LHCN-M2 (cell line): ENCODE measurements at regions not wholly inside any gene's neighbourhood (a gene's known extent, or its start where the extent isn't known, plus 50 kb on each side); places are given as distances from the start of the nearest gene placed in this dataset.

ENCODE experiments used
- DNase-seq: peaks from one replicate; pipeline ENCODE4 v3.0.0-alpha.2; 2012; ENCODE audit warnings: low read depth

DNA sequence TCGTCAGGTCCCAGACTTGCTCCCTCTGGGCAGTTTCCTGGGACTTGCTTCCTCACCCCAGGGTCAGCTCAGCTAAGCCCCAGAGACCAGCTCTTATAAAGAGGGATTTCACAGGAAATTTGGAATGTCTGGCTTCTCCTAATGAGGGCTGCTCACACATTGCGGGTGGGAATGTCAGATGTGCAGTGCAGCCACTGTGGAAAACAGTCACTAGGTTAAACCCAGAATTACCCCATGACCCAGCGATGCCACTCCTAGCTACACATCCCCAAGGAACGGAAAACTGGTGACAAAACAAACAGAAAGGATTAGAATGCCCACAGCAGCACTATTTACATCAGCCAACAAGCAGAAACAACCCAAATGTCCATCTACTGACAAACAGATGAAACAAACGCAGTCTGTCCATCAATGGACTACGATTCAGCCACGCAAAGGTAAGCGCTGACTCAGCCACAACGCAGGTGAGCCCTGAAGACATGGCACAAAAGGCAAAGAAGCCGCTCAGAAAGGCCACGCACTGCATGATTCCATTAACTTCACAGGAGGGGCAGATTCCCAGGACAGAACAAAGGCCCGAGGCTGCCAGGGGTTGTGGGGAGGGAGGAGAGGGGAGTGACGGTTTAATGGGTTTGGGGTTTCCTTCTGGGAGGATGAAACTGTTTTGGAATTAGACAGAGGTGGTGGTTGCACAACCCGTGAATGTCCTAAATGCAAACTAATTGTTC lies 63.0 kb downstream of the NCOR2 start:
- no peak for DNase-seq

- DNase-seq: no peak
Observed at GRCh38 chr12:124503305-124503704, 64.1 kb downstream of the NCOR2 start.

- no peak for DNase-seq
Observed at GRCh38 chr12:124502379-124502778, 65.0 kb downstream of the NCOR2 start.

DNA sequence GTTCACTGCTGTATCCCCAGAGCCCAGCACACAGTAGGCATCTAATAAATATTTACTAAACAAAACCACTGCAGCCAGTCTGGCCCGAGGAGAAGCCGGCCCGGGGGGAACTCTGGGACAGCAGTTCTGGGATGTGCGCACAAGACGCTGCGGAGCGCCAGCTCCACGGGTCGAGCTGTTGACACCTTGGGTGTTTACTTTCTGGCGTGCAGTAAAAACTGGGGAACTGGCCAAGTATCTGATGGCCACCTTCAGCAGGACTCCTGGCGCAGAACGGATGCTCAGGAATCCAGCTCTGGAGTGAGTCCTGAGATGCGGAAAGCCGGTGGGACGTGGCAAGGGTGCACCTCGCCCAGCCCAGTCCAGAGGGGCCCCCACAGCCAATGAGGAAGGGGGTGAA lies 65.6 kb downstream of the NCOR2 start:
- no peak for DNase-seq

DNA sequence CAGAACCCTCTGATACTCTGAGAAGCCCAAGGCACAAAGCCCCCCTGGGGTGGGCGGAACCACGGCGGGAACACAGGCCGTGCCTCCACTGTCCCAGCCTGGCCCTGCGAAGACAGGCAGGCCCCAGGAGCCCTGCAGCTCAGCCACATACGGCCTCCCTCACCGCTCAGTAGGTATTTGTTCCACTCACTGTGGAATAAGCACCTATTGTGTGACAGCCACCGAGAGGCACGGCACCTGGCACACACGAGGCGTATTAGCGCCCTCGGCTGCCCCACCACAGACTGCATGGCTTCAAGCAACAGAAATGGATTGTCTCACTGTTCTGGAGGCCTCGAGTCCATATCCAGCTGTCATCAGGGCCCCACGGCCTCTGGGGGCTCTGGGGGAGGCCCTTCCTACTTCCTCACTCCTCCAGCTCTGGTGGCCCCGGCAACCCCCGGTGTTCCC lies 66.3 kb downstream of the NCOR2 start:
- DNase-seq: no peak

DNA sequence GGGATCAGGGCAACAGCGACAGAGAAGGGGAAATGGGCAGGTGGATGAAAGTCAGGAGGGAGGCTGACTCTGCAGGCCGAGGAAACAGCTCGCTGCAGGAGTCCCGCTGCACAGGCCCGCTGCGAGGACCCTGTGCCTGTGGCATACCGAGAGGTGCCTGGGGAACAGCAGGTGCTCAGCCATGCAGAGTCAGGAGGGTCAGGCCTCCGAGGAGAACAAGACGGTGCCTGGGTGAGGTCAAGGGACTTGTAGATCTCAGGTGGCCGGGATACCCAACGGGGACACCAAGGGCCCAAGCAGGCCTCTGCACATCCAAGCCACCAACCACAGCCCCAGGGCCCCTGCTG lies 67.5 kb downstream of the NCOR2 start:
- DNase-seq: no peak

DNA sequence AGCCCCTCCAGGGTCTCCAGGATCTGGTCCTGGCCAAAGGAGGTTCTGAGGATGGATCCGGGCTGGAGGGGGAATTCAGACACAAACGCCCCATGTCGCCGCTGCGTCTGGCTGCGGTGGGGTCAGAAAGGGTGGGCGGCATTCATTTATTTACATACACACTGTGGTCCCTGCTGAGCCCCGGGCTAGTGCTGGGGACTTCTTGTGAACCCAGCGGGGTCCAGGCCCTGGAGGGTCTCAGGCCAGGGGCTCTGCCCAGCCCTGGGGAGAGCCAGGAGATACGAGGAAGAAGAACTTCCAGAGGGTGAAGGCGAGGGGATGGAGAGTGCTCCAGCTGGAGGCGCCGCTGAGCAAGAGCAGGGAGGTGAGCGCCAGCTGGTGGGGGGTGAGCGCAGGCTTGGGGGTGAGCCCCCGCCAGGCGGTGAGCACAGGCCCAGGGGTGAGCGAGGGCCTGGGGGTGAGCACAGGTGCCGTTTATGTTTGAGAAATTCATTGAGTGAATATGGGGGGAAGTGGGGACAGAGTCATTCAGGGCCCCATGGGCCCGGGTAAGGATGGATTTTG lies 68.1 kb downstream of the NCOR2 start:
- no peak for DNase-seq

GRCh38 chr12:124498275-124499189 lies 68.9 kb downstream of the NCOR2 start:
- peak; percentile 74 for DNase-seq

DNA sequence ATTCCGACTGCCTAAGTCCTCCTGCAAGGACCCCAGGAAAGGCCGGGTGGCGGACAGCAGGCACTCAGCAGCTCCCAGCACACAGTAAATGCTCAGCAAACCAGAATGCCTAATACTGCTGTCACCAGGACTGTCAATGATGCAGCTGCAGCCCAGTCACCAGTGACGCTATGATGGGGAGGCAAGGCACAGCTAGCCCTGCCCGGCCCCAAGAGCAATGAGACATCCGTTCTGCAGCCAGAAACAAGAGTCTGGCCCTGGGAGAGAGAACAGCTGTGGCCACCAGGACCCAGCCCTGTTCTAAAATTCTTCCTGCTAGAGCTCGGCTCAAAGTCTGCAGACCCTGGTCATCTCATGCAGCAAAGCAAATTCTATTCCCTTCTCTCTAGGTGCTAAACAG lies 69.8 kb downstream of the NCOR2 start:
- peak; percentile 97 for DNase-seq

DNA sequence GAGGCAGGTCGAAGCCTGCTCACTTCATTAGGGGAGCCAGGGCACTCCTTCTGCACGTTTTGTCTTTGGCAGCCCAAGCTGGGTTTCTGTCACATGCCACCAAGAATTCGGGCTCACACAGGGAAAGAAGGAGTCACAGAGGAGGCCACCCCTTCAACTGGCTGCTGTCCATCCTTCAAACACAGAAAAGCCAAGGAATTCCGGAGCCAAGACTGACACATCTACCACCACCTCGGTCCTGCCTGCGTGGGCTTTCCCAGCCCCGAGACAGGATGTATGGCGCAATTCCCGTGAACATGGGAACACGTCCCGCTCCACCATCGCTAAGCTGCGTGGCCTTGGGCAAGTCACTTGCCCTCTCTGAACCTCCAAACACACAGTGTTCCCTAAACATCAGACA lies 70.4 kb downstream of the NCOR2 start:
- DNase-seq: peak; percentile 51

DNA sequence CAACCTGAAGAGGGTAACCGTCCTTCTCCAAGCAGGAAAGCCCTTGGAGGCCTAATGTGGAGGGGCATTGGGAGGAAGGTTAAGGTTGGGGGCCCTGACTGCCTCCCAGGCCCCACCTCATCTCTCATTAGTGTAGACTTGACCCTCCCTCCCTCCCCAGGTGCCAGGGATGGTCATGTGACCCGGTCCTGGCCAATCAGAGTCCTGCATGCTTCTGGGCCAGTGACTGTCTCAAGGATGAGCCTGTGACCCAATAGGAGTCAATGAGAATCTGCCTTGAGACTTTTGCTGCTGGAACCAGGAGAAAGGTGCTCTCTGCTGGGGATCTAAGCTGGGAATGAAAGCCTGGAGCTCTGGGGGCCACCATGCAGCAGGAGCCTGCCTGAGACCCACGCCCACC lies 70.8 kb downstream of the NCOR2 start:
- DNase-seq: no peak

DNA sequence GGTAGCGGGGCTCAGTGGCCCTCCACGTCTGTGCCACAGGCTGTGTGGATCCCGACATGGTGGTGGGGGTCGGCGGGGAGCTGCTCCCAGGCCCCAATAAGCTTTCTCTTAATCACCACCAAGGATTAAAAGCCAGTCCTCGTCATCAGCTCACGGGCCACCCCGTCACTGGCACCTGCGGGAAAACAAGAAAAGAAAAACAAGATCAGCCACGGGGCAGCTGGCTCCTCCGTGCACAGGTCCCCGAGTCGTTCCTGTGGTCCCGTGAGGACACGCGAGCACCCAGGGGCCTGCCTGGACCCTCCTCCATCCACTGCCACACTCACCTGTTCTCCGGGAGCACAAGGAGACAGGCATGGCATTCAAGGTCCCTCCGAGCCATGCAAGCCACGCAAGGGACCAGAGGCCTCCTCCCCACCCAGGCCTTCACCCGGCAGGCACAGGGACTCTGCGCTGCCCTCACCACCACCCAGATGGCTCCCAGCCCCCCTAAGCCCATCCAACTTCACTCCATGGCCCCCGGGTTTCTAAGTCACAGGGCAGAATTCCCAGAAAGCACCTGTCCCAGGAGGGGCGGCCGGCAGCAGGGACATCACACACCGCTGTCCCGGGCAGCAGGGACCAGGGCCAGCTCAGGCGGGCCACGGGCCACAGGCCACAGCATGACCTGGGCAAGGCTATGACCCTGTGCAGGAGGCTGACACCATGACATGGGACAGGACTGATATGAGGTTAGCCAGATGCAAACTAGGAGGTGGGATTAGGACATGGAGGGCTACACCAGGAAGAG lies 72.0 kb downstream of the NCOR2 start:
- no peak for DNase-seq

- no peak for DNase-seq
Observed at GRCh38 chr12:124494751-124495129, 72.7 kb downstream of the NCOR2 start.

- no peak for DNase-seq
Observed at GRCh38 chr12:124493809-124494750, 73.3 kb downstream of the NCOR2 start.

DNA sequence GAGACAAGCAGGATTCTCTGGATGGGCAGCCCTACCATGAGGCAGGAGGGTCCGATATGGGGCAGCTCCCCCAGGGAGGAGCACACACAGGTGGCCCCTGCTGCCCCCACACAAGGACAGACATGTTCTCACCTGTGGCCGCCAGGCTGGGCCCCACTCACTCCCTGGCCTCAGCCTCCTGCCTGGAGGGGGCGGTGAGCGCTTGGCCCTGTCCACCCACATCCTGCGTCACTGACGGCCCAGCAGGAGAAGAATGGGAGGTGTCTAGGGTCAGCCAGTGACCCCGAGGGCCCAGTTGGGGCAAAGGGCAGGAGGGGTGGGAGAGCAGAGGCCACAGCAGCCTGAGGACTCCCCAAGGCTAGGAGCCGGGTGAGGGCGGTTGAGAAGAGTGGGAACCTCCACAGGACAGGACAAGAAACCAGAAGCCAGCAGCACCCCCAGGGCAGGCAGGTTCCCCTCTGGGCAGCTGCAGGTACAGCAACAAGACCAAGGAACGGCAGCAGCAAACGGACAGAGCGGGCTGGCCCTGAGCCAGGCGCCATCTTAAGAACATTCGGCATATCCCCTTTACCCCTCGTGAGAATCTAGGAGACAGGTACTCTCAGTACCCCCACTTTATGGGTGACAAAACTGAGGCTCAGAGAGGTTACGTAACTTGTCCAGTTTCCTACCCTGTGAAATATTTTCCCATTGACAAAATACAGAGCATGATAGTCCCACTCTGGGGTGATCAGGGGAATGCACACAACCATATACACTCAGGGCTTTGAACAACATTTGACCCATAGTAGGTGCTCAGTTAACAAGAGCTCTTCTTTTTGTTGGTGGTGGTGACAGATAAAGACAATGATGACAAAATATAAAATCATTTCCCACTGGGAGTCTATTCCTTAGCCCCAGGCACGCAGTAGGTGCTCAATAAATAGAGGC lies 74.3 kb downstream of the NCOR2 start:
- DNase-seq: no peak

DNA sequence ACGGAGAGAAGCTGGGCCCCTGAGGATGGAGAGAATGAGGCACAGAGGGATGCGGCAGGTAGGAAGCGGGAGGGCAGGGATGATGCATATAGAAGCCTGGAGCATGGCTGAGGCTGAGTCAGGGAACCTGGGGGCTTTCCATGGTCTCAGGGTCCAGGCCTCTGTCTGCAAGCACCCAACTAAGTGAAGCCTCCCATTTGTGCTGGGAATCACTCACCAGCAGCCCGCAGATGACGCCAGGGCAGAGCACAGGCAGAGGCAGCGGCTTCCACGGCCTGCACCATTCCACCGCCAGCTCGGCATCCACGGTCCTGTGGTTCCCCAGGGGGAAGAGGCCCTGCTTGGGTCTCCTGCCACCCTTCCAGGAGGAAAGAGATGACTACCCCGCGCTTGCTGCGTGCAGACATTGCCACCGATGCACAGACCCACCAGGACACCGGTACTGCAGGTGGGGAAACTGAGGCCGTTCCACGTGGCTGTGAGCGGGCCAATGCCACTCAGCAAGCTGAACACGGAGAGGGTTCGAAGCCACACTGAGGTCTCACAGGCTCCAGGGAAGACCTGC lies 75.5 kb downstream of the NCOR2 start:
- no peak for DNase-seq

- no peak for DNase-seq
Observed at GRCh38 chr12:124491310-124491709, 76.1 kb downstream of the NCOR2 start.

DNA sequence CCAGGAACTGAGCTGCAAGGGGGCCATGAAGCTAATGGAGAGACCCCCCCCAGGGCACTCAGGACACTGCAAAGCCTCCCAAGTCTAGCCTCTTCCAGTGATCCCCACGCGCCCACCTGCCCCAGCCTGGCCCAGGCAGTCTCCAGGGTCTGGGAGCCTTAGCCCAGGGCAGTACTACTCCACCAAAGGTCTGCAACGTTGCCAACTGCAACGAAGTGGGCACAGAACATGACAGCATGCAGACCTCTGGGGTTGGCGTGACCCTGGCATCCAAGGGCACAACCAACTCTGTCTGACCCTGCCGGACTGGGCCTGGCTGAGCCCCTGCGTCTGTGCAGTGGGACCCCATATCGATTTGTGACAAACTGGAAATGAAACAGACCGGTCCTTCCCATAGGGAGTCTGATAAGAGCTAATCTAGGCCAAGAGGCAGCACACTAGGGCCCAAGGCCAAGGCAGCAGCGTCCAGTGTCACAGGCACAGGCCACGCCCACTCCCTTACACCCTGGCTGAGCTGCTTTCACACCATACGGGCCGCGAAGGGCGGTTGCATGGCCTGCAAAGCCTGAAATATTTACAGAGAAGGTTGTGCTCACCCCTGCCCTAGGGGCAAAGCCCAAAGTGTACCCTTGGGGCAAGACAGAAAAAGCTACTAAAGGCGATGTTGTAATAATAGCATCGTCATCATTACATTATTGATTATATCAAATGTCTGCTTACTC lies 76.7 kb downstream of the NCOR2 start:
- DNase-seq: no peak
